ENCODE measurements at regions not wholly inside any gene's neighbourhood (a gene's known extent, or its start where the extent isn't known, plus 50 kb on each side); places are given as distances from the start of the nearest gene placed in this dataset.
"Not testable (repeated sequence)": the region's sequence is repeated elsewhere in the genome, so short reads cannot be mapped to it uniquely, and the experiment has no call there.

DNA sequence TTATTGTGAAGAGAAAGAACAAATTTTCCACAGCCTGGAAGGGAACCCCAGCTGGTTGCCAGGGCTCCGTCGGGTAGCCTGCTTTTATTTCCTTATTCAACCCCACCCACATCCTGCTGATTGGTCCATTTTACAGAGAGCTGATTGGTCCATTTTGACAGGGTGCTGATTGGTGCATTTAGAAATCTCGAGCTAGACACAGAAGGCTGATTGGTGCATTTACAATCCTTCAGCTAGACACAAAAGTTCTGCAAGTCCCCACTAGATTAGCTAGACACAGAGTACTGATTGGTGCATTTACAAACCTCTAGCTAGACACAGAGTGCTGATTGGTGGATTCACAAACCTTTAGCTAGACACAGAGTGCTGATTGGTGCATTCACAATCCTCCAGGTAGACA lies 241.1 kb downstream of the TFEC start:
- not testable (repeated sequence) for H3K79me2 ChIP-seq (replicated peaks; ENCODE audit: insufficient read depth); H3K36me3 ChIP-seq (ENCODE audit: insufficient read depth); H3K36me3 Mint-ChIP-seq (ENCODE audit: low read depth); H4K20me1 ChIP-seq (replicated peaks; ENCODE audit: insufficient read depth); H3K27me3 ChIP-seq (ENCODE audit: insufficient read depth); H3K4me3 Mint-ChIP-seq; H3F3A ChIP-seq (replicated peaks; ENCODE audit: low read depth); H3K4me3 ChIP-seq; DNase-seq (ENCODE audit: low spot score); H3K9me3 Mint-ChIP-seq; ATAC-seq; H3K27ac Mint-ChIP-seq; H3K27ac ChIP-seq (ENCODE audit: low read depth); H2AFZ ChIP-seq; H3K4me2 ChIP-seq; H3K27me3 Mint-ChIP-seq (ENCODE audit: insufficient read depth, low read depth, poor library complexity)
- H3K4me1 ChIP-seq (ENCODE audit: insufficient read depth) = peaks cover 11% of the 10 kb centered on the region
- 0 out of 2 replicates have a peak, but pooled peaks cover 10% of the 10 kb centered on the region for H3K9me2 ChIP-seq (ENCODE audit: insufficient read depth)
- H3K4me1 Mint-ChIP-seq = peaks cover 13% of the 10 kb centered on the region

GRCh38 chr7:115782696-115783490 lies 247.7 kb downstream of the TFEC start:
- H3K9me3 Mint-ChIP-seq = no peaks in the 10 kb centered on the region
- H3K4me1 Mint-ChIP-seq = peaks cover 13% of the 10 kb centered on the region
- H3K4me2 ChIP-seq = no peak overlapping the region
- no peaks in the 10 kb centered on the region for H3F3A ChIP-seq (replicated peaks; ENCODE audit: low read depth)
- H4K20me1 ChIP-seq (replicated peaks; ENCODE audit: insufficient read depth) = no peaks in the 10 kb centered on the region
- DNase-seq (ENCODE audit: low spot score) = no peak
- no peaks in the 10 kb centered on the region for H3K36me3 ChIP-seq (ENCODE audit: insufficient read depth)
- H3K27me3 Mint-ChIP-seq (ENCODE audit: insufficient read depth, low read depth, poor library complexity) = peaks cover 5% of the 10 kb centered on the region
- no peak overlapping the region for H3K27ac Mint-ChIP-seq
- no peak for ATAC-seq
- H3K4me1 ChIP-seq (ENCODE audit: insufficient read depth) = peaks cover 8% of the 10 kb centered on the region; the same call in 1 of the 2 replicates
- H3K27ac ChIP-seq (ENCODE audit: low read depth) = no peak overlapping the region
- no peaks in the 10 kb centered on the region for H3K36me3 Mint-ChIP-seq (ENCODE audit: low read depth)
- H3K4me3 Mint-ChIP-seq = no peak overlapping the region
- H3K9me2 ChIP-seq (ENCODE audit: insufficient read depth) = no peaks in the 10 kb centered on the region
- peak overlapping the region; percentile 33; the same call in 1 of the 2 replicates for H2AFZ ChIP-seq
- H3K4me3 ChIP-seq = no peak overlapping the region
- no peaks in the 10 kb centered on the region for H3K79me2 ChIP-seq (replicated peaks; ENCODE audit: insufficient read depth)
- H3K27me3 ChIP-seq (ENCODE audit: insufficient read depth) = no peaks in the 10 kb centered on the region
- TF ChIP-seq REST (IDR thresholded peaks at IDR 0.05; ENCODE audit: unreplicated experiment) (no peak), EZH2 (IDR thresholded peaks at IDR 0.05; ENCODE audit: low read depth, unreplicated experiment) (no peak), NANOG (IDR thresholded peaks at IDR 0.05; ENCODE audit: borderline replicate concordance) (no peak), POLR2AphosphoS5 (IDR thresholded peaks at IDR 0.05; ENCODE audit: low read depth) (no peak), JUNB (IDR thresholded peaks at IDR 0.05; ENCODE audit: unreplicated experiment) (no peak), ZNF114 (CRISPR knock-in tag; IDR thresholded peaks at IDR 0.05) (no peak), EZH2phosphoT487 (IDR thresholded peaks at IDR 0.05; ENCODE audit: unreplicated experiment) (no peak), CREB1 (CRISPR knock-in tag; IDR thresholded peaks at IDR 0.05; ENCODE audit: low read depth) (no peak)
- TF ChIP-seq, protein P1, sequence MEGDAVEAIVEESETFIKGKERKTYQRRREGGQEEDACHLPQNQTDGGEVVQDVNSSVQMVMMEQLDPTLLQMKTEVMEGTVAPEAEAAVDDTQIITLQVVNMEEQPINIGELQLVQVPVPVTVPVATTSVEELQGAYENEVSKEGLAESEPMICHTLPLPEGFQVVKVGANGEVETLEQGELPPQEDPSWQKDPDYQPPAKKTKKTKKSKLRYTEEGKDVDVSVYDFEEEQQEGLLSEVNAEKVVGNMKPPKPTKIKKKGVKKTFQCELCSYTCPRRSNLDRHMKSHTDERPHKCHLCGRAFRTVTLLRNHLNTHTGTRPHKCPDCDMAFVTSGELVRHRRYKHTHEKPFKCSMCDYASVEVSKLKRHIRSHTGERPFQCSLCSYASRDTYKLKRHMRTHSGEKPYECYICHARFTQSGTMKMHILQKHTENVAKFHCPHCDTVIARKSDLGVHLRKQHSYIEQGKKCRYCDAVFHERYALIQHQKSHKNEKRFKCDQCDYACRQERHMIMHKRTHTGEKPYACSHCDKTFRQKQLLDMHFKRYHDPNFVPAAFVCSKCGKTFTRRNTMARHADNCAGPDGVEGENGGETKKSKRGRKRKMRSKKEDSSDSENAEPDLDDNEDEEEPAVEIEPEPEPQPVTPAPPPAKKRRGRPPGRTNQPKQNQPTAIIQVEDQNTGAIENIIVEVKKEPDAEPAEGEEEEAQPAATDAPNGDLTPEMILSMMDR (conservative IDR thresholded peaks at IDR 0.05; ENCODE audit: low read depth in 2 of 2) = no peak
- TF ChIP-seq, protein P2, sequence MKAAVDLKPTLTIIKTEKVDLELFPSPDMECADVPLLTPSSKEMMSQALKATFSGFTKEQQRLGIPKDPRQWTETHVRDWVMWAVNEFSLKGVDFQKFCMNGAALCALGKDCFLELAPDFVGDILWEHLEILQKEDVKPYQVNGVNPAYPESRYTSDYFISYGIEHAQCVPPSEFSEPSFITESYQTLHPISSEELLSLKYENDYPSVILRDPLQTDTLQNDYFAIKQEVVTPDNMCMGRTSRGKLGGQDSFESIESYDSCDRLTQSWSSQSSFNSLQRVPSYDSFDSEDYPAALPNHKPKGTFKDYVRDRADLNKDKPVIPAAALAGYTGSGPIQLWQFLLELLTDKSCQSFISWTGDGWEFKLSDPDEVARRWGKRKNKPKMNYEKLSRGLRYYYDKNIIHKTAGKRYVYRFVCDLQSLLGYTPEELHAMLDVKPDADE (IDR thresholded peaks at IDR 0.05) = no peak
